ENCODE measurements at regions not wholly inside any gene's neighbourhood (a gene's known extent, or its start where the extent isn't known, plus 50 kb on each side); places are given as distances from the start of the nearest gene placed in this dataset.

GRCh38 chr5:123806644-123807043 lies 294.7 kb downstream of the CSNK1G3 start:
- Mint-ChIP-seq H3K27me3 (no peaks in the 10 kb centered on the region), H3K9me3 (ENCODE audit: insufficient read depth) (no peaks in the 10 kb centered on the region), H3K4me1 (peaks cover 10% of the 10 kb centered on the region), H3K4me3 (no peak overlapping the region), H3K27ac (no peak overlapping the region)
- no peaks in the 10 kb centered on the region for H3K27me3 ChIP-seq (replicated peaks in 1 of 4; ENCODE audit: control extremely low read depth in 1 of 4, control insufficient read depth in 3 of 4, insufficient read depth in 4 of 4, low read length in 3 of 4)
- H3K4me2 ChIP-seq (replicated peaks; ENCODE audit: low read depth, low read length, poor library complexity, severe bottlenecking): no peak overlapping the region
- no peaks in the 10 kb centered on the region for H3K9me3 ChIP-seq (ENCODE audit: control extremely low read depth in 1 of 3, control insufficient read depth in 2 of 3, insufficient read depth in 1 of 3, low read length in 2 of 3)
- no peaks in the 10 kb centered on the region for H3K79me2 ChIP-seq (ENCODE audit: control insufficient read depth, insufficient read depth, low read length)
- ATAC-seq (ENCODE audit: low read depth) (no peak), DNase-seq (no peak)
- intact Hi-C loops (cut with micrococcal nuclease): no loop called here
- no peaks in the 10 kb centered on the region for H4K20me1 ChIP-seq (ENCODE audit: control insufficient read depth, insufficient read depth, low read length, poor library complexity, severe bottlenecking)
- TF ChIP-seq CTCF (IDR thresholded peaks at IDR 0.05) (no peak), EZH2 (IDR thresholded peaks at IDR 0.05; ENCODE audit: borderline replicate concordance, insufficient read depth, low read depth, low read length, poor library complexity, severe bottlenecking) (no peak)
- H3K4me3 ChIP-seq (ENCODE audit: control extremely low read depth in 1 of 5, extremely low read depth in 1 of 5, insufficient read depth in 1 of 5, low read depth in 2 of 5, low read length in 4 of 5): no peak overlapping the region
- POLR2A ChIA-PET: no interaction called here
- CTCF ChIA-PET: no interaction called here
- no peak overlapping the region for H3K27ac ChIP-seq (ENCODE audit: low read length in 2 of 2)
- WGBS (ENCODE audit: insufficient coverage): no CpG with 5 or more reads among the region's 1 CpG
- H3K4me1 ChIP-seq (ENCODE audit: control insufficient read depth in 2 of 2, insufficient read depth in 2 of 2, low read length in 2 of 2): peaks cover 7 to 8% of the 10 kb centered on the region in 2 donors
- no peak overlapping the region for H2AFZ ChIP-seq (ENCODE audit: insufficient read depth, low read depth, low read length, poor library complexity, severe bottlenecking)
- H3K9ac ChIP-seq (ENCODE audit: low read length): no peak overlapping the region
- no peaks in the 10 kb centered on the region for H3K36me3 ChIP-seq (replicated peaks in 1 of 2; ENCODE audit: control extremely low read depth in 1 of 2, control insufficient read depth in 1 of 2, extremely low read depth in 1 of 2, insufficient read depth in 2 of 2, low read length in 1 of 2)

DNA sequence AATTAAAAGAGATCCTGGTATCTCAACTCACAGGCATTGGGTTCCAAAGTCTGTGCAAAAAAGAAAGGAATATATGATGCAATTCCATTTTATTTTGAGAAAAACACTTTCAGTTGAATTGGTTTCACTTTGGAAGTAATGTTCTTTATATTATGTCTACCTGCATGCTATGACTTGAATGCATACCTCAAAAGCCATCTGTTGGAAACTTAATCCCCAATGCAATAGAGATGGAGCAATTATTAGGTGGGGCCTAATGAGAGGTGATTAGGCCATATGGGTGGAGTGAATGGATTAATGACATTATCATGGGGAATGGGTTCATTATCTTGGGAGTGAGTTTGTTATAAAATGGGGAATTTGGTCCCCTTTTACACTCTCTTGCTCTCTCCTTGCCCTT lies 293.3 kb downstream of the CSNK1G3 start:
- Histone ChIP-seq H3K79me2 (ENCODE audit: control insufficient read depth, insufficient read depth, low read length) (no peaks in the 10 kb centered on the region), H3K9me3 (ENCODE audit: control extremely low read depth in 1 of 3, control insufficient read depth in 2 of 3, insufficient read depth in 1 of 3, low read length in 2 of 3) (no peaks in the 10 kb centered on the region), H3K27me3 (replicated peaks in 1 of 4; ENCODE audit: control extremely low read depth in 1 of 4, control insufficient read depth in 3 of 4, insufficient read depth in 4 of 4, low read length in 3 of 4) (no peaks in the 10 kb centered on the region), H3K36me3 (replicated peaks in 1 of 2; ENCODE audit: control extremely low read depth in 1 of 2, control insufficient read depth in 1 of 2, extremely low read depth in 1 of 2, insufficient read depth in 2 of 2, low read length in 1 of 2) (no peaks in the 10 kb centered on the region), H4K20me1 (ENCODE audit: control insufficient read depth, insufficient read depth, low read length, poor library complexity, severe bottlenecking) (no peaks in the 10 kb centered on the region), H3K4me3 (ENCODE audit: control extremely low read depth in 1 of 5, extremely low read depth in 1 of 5, insufficient read depth in 1 of 5, low read depth in 2 of 5, low read length in 4 of 5) (no peak overlapping the region), H3K4me2 (replicated peaks; ENCODE audit: low read depth, low read length, poor library complexity, severe bottlenecking) (no peak overlapping the region), H3K4me1 (ENCODE audit: control insufficient read depth in 2 of 2, insufficient read depth in 2 of 2, low read length in 2 of 2) (peaks cover 0 to 7% of the 10 kb centered on the region in 2 donors), H2AFZ (ENCODE audit: insufficient read depth, low read depth, low read length, poor library complexity, severe bottlenecking) (no peak overlapping the region), H3K27ac (ENCODE audit: low read length in 2 of 2) (no peak overlapping the region), H3K9ac (ENCODE audit: low read length) (no peak overlapping the region)
- no peak for ATAC-seq (ENCODE audit: low read depth)
- H3K9me3 Mint-ChIP-seq (ENCODE audit: insufficient read depth): no peaks in the 10 kb centered on the region
- TF ChIP-seq EZH2 (IDR thresholded peaks at IDR 0.05; ENCODE audit: borderline replicate concordance, insufficient read depth, low read depth, low read length, poor library complexity, severe bottlenecking) (no peak), CTCF (IDR thresholded peaks at IDR 0.05) (no peak)
- intact Hi-C loops (cut with micrococcal nuclease): no loop called here
- DNase-seq: no peak
- ChIA-PET POLR2A (interaction anchor here (0.6 kb wide), 1 partner anchor 1404 kb away, joined by 3 read pairs; no protein-coding TSS in a partner anchor), CTCF (no interaction called here)
- H3K27me3 Mint-ChIP-seq: no peaks in the 10 kb centered on the region
- H3K27ac Mint-ChIP-seq: no peak overlapping the region
- H3K4me3 Mint-ChIP-seq: no peak overlapping the region
- peaks cover 4% of the 10 kb centered on the region for H3K4me1 Mint-ChIP-seq
